Pulmonary artery endothelial cell (primary cell): ENCODE measurements at regions not wholly inside any gene's neighbourhood (a gene's known extent, or its start where the extent isn't known, plus 50 kb on each side); places are given as distances from the start of the nearest gene placed in this dataset.
"Not testable (repeated sequence)": the region's sequence is repeated elsewhere in the genome, so short reads cannot be mapped to it uniquely, and the experiment has no call there.

Source experiments
- DNase-seq: peaks from one replicate; pipeline ENCODE4 v3.0.0-alpha.2; 2011; ENCODE audit warnings: low read depth, low spot score

DNA sequence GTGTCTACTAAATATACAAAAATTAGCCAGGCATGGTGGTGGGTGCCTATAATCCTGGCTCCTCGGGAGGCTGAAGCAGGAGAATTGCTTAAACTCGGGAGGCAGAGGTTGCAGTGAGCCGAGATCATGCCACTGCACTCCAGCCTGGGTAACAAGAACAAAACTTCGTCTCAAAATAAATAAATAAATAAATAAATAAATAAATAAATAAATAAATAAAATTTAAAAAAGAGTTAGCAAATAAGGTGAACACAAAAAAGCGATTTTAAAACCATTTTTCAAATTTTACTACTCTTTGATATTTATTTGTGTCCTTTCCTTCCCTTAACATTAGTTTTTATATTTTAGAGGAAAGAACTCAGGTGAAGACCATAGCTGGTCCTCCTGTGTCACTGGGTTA, 453.3 kb downstream of the ZNF536 start:
- DNase-seq = not testable (repeated sequence)

DNA sequence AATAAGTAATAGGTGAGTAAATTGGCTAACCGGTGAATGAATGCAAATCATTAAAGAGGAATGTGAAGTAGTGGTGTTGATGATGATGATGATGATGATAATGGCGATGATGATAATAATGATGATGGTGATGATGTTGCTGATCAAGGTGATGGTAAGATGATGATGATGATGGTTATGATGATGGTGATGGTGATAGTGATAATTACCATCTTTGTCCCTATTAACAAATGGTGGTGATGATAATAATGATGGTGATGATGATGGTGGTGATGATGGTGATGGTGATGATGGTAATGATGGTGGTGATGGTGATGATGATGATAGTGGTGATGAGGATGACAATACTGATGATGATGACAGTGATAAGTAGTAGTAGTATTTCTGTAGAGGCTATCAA, 452.6 kb downstream of the ZNF536 start:
- no peak for DNase-seq

DNA sequence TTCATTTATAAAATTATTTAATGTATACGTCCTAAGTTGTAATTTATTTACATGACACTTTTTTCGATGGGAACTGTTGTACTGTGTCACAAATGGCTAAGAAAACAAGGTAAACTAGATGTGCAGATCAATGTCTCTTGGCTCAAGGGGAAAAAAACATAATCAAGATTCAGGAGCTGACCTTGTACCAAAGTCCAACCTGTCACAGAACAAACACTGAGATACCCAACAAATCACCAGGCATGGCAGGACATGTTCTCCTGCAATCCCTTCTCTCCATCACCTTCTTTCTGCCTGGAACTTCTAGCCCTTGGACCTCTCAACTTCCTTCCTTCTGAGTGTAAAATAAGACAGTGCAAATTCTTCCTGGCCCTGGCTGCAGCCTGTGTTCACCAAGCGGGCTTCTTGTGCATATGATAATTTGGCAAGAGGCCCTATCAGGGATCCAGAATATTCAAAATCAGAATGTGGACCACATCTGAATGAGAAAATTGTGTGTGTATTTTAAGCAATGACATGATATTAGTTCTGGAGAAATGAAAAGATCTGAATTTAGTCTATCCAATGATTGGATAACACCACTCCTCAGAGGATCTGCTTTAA, 445.9 kb downstream of the ZNF536 start:
- no peak for DNase-seq

DNA sequence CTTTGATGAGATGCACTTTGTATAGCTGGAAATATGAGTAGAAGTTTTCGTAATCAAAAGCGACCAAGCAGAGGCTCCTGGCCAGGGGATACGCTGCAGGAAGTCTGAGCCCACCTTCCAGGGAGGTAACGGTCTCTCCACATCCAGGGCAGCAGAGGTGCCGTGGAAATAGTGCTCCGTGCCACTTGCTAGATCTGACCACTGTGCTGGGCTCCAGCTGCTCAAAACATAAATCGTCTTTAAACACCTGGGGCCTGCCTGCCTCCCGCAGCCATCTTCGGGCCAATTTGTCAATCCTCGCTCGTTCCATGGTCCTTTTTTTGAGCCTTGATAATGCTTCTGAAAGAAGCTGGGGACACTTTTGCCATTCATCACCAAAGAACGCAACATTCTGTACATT, 445.0 kb downstream of the ZNF536 start:
- no peak for DNase-seq

DNA sequence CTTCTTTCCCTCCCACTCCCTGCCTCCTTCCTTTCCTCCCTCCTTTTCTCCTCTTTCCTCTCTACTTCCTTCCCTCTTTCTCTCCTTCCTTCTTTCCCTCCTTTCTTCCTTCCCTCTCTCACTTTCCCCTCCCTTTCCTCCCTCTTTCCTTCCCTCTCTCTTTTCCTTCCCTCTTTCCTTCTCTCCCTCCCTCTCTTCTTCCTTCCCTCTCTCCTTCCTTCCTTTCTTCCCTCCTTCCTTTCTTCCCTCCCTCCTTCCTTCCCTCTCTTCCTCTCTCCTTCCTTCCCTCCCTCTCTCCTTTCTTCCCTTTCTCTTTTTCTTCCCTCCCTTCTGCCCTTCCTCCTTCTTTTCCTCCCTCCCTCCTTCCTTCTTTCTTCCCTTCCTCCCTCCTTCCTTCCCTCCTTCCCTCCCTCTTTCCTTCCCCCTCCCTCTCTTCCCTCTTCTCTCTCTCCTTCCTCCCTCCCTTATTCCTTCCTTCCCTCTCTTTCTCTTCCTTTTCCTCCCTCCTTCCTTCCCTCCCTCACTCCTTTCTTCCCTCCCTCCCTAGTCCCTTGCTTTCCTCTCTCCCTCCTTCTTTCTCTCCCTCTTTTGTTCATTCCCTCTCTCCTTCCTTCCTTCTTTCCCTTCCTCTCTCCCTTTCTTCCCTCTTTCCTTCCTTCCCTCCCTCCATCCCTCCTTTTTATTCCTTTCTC, 443.9 kb downstream of the ZNF536 start:
- no peak for DNase-seq

DNA sequence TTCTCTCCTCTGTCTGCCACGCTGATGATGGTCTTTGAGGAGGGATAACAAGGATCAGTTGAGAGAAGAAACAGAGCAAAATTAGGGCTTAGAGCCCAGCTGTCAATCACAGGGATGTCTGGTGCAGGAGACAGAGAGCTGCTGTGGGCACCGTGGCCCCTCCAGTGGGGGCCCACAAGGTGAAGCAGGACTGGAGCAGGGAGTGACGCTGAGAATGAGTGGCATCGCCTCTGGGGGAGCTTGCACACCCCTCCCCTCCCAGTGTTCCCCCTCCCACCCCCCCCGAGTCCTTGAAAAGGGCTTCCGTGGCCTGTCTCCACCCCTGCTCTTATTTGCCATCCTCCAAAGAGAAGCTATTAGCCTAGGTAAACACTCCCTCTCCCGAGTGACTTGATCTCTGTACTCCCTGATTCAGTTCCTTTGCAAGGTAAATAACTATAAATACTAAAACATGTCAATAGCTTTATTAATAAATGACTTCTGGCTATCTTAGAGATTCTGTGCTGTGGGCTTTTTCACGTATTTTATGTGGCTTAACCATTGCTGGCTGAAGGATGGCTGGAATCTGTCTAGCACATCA, 440.0 kb downstream of the ZNF536 start:
- DNase-seq = no peak

DNA sequence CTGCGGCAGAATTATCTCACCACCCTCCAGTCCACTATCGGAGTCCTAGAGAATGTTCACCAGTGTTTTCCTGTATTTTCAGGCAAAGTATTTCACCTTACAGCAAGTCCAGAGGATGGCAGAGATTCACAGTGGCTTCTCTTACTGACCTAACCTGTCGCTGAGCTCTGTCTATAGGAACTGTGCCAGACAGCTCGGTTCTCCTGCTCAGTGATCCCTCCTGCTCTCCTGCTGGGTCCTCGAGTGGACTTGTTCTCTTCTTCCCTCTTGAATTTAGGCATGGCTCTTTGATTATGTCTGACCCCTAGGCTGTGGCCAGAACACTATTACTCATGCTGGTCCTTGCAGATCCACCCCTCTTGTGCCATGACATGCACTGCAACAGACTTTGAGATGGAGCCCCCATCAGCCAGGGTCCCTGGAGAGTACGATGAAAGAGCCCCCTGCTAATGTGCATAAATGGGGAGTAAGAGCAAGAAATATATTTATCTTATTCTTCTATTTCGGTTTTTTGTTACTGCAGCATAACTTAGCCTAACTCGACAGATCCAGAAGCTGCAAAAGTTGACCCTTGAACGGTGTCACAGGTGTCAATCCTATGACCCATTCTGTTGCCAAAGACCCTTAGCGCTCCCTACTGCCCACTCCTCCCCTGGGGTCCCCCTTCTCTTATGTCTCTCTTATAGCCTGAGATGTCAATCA, 439.4 kb downstream of the ZNF536 start:
- no peak for DNase-seq

DNA sequence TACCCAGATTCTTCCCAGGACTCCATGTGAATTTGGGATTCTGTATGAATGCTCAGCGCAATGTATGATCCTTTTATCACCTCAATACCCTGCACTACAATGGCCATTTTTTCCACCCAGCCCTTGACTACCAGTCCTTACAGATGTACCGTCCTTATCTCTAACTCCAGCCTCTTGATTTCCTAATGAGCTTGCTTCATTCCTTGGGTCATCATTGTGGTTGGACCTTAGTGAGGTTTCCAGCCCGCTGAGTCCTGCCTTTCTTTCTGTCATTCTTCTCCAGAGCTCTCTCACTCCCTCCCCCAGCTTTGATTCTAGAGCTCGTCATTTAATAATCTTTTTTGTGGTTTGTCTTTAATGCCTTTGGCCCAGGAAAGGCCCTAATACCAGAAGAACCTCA, 438.5 kb downstream of the ZNF536 start:
- DNase-seq = no peak

DNA sequence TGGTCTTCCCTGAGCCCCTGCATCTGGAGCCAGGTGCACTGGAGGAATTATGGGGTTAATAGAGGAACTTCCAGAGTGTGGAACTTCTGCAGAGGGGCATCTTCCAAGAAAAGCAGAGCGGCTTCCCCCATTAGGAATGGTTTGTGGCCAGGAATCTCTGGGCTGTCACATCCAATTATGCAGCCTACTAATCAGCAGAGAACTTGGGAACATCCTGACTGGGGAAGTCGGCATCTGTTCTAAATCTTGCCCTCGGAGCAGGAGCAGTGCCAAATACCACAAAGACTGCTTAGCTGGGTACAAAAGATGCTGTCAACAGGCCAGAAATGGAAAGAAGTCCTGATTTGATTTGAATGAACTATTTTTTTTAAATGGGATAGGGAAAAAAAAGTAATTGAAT, 435.1 kb downstream of the ZNF536 start:
- DNase-seq = no peak

DNA sequence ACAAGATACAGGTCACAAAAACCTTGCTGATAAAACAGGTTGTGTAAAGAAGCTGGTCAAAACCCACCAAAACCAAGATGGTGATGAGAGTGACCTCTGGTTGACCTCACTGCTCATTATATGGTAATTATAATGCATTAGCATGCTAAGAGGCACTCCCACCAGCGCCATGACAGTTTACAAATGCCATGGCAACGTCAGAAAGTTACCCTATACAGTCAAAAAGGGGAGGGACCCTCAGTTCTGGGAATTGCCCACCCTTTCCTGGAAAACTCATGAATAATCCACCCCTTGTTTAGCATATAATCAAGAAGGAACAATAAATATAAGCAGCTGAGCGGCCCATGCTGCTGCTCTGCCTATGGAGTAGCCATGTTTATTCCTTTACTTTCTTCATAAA, 434.1 kb downstream of the ZNF536 start:
- no peak for DNase-seq

DNA sequence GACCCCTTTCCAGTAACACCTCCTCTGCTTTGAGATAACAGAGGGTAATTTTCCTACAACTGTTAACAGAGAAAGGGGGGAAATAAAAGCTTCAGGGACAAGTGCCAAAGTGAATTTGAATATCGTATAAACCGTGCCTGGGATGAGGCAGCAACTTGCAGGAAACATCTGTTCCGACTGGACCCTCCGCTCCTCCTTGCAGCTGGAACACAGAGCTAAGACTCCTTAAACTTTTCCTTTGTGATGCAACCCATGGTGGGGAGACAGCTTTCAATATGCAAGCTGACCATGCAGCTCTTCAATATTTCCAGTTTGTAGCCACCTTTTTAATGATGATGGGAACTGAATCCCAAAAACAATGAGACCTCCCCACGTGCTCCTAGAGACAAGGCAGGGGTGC, 432.6 kb downstream of the ZNF536 start:
- DNase-seq = no peak

DNA sequence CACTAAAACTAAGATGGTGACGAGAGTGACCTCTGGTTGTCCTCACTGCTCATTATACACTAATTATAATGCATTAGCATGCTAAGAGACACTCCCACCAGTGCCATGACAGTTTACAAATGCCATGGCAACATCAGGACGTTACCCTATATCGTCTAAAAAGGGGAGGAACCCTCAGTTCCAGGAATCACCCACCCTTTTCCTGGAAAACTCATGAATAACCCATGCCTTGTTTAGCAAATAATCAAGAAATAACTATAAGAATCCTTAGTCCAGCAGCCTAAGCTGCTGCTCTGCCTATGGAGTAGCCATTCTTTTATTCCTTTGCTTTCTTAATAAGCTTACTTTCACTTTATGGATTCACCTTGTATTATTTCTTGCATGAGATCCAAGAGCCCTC, 432.1 kb downstream of the ZNF536 start:
- not testable (repeated sequence) for DNase-seq

DNA sequence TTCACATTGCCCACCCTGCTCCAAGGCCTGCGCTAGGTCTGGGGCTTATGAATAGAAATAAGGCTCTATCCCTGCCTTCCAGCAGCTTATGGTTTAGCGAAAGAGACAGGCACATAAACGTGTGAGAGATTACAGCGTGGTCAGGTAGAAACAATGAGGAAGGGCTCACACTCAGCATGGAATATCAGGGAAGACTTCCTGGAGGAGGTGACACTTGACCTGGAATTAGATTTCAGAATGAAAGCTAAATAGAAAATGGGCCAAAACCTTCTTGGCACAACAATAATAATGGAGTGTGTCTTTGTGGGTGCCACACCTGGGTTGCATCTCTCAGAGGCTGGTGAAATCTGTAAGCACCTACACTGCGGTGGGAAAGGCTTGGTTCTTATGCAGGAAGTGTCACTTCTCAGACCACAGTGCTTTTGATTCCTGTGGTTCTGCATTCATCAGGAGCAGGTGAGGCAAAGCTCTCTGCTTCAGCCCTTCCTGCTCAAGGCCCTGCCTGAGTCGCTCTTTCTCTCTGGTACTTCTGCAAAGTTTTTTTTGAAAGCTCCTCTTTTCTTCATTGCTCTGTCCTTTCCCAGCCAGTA, 430.3 kb downstream of the ZNF536 start:
- no peak for DNase-seq

DNA sequence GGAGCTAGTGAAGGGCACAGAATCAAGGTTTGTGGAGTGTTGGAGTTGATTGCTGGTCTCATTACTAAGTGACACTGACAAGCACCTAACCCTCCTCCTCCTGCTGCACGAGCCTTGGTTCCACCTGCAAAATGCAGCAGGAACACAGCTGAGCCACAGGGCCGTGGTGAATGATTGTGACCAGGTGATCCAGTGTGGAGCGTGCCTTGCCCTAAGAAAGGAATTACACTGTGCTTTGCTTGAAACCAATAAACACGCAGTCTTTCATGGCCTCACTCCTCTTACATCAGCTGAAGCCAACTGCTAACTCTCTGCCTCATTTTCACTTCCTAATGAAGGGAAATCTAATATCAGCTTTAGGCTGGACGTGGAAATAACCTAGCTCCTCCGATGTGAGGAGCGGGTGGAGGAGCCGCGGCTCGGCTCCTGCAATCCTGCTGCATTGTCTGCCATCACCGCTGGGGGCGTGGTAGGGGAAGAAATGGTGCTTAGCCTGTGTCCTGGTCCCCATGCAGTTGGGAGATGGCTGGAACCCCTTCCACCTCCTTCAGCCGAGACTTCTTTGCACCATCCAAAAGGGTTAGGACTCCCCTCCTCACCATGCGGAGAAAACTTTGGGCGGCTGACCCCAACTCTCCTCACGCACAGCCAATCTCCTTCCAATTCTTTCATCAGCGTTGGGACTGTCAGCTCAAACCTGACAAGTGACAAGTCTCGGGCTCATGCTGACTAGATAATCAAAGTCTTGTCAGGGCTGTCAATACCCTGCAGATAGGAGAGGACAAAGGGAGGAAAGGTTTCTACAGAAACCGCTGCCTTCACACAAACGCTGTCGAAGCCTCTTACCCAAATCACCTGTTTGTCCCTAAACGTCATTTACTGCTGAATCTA, 427.9 kb downstream of the ZNF536 start:
- DNase-seq = no peak

DNA sequence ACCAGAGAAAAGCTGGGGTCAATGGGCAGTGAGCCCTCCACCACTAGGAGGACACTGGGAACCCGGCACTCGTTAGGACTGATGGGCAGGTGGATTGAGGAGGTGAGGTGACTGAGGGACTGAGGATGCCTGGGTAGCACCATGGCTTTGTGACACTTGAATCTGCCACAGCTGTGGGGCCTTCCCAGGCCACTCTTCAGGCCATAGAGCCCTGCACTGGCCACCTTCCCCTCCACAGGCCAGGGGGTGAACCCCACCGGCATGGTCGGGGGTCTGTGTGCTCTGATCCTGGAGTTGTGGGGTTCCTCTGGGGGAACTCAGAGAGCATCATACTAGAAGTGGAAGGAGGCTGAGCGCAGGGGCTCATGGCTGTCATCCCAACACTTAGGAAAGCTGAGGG, 423.5 kb downstream of the ZNF536 start:
- no peak for DNase-seq

DNA sequence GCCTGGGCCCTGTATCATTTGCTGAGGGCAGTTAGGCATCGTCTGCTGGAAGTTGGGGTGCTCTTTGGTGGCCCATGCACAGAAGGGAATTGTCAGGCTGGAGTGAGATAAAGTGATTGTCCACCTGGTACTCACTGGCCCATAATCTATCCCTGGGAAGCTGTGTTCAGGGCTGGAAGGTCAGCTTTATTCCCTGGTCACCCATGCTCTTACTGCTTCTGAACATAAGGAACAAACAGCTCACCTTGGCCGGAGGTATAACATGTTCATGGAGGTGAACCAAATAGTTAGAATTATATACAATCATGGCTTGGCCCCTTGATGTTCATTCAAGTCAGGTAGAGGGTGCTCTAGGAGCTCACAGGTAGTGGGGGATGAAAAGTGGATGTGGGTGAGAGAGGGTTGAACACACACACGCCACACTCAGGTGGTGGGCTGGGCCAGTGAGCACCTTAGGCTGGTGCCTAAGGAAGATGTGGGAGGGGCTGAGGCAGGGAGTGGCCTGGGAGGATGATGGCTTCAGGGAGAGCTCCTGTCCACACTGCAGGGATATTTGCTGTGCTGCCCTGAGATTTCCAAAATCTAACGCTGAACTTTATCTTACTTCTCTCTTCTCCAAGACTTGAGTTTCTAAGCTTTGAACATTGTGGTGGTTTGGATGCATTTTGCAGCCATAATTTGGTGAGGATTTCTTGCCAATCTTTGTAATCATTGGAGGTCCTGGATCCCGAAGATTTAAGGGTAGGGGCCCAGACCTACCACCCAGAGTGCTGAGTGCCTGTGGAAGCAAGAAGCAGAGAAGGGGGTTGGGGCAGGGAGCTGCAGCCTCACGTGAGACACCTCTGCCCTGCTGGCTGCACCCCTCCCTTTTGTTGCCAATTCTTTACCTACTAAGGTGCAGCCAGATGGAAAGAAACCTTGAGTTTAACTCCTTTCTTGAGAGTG, 420.6 kb downstream of the ZNF536 start:
- DNase-seq = no peak

DNA sequence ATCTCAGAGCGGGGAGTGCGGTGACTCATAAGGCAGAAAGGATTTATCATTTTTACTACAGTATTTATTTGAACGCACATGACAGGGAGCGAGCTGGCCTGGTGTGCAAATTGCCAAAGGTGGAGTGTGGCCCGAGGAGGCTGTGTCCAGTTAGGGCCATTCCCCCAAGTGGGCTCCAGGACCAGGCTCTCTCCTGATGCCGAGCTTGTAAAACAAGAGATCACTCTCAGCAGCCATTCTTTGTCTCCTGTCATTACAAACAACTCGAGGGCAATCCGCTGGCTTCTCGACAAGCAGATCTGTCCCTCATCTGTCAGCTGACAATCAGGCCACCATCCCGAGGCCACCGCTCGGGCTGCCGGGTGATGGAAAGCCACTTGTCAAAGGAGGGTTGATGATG, 418.9 kb downstream of the ZNF536 start:
- DNase-seq = no peak

DNA sequence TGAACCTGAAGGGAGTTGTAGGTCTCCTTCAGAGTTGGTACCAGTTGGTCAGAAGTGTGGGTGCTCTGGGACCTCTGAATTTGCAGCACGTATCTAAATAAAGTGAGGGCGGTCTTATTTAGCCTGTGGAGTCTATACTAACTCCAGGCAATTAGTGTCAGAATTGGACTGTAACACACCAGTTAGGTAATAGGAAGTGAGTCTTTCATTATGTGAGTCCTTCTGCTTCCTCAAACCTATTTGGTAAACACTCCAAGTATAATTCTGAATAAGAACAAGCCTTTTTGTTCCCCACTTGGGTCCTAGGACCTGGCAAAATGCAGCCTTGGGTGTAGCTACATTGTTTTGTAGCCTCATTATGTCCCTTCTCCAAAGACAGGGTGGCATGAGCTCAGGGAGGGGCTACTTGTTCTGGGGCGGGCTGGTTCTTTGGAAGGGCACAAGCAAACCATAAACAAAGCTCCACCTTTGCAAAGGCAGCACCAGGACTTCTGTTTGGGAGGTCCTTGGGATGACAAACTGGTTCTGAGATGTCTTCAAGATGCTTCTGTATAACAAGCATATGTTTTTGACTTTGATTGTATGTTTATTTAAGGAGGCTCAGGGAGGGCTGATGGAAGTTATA, 418.0 kb downstream of the ZNF536 start:
- DNase-seq = no peak

DNA sequence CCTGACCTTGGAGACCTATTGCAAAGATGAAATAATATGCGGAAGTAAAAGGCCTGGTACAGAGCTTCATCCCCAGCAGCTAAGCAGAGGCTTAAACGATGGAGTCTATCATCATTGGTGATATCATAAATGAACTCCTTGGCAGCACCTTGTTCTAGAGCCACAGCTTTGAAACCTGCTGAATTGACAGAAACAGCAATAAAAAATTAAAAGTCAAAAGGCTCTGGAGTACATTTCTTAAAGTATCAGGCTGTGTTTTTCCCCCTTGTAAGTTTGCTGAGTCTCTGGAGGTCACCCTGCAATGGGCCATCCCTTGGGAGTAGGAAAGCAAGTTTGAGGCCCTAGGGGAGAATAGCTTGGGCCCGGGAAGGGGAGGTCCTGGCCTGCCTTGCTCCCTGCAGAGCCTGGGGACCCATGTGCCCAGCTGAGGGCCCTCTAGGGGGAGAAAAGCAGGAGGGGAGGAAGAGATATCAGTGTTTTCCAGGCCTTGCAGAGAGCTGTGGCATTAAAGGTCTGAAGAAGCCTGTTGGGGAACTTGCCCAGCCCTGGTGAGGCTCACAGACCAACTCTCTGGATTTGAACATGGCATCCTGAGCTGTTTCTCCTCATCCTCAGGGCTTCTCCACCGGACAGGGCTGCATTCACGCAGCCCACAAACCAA, 416.1 kb downstream of the ZNF536 start:
- DNase-seq = no peak
